Fibroblast of skin of left biceps (primary cell): ENCODE measurements at regions not wholly inside any gene's neighbourhood (a gene's known extent, or its start where the extent isn't known, plus 50 kb on each side); places are given as distances from the start of the nearest gene placed in this dataset.

ENCODE experiments used
- DNase-seq, 2 experiments: peaks; one replicate each; pipeline ENCODE4 v3.0.0-alpha.2; 2013; ENCODE audit warnings: low read depth in 2 of 2

- no peak for DNase-seq
Observed at GRCh38 chr9:73761905-73762304, 610.2 kb downstream of the ANXA1 start.

GRCh38 chr9:73773896-73774295 lies 622.2 kb downstream of the ANXA1 start:
- DNase-seq, result no peak

GRCh38 chr9:73775757-73776156 lies 624.1 kb downstream of the ANXA1 start:
- DNase-seq, result no peak

GRCh38 chr9:73780916-73781315 lies 629.3 kb downstream of the ANXA1 start:
- peak; percentile 9 to 30 for DNase-seq

DNA sequence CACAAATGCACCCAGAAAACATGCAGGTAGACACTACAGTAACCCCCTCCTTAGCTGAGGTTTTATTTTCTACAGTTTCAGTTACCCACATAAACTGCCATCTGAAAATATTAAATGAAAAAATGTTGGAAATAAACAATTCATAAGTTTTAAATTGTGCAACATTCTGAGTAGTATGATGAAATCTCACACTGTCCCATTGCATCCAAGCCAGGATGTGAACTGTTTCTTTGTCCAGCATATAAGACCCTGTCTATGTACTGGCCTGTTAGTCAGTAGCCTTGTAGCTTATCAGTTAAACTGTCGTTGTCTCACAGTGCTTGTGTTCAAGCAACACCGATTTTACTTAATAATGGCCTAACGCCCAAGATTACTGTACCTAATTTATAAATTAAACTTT lies 630.5 kb downstream of the ANXA1 start:
- DNase-seq, result no peak

- DNase-seq, result no peak
Observed at GRCh38 chr9:73799446-73799845, 647.8 kb downstream of the ANXA1 start.

- no peak for DNase-seq
Observed at GRCh38 chr9:73805111-73805510, 653.4 kb downstream of the ANXA1 start.

GRCh38 chr9:73805853-73806458 lies 654.3 kb downstream of the ANXA1 start:
- no peak for DNase-seq

DNA sequence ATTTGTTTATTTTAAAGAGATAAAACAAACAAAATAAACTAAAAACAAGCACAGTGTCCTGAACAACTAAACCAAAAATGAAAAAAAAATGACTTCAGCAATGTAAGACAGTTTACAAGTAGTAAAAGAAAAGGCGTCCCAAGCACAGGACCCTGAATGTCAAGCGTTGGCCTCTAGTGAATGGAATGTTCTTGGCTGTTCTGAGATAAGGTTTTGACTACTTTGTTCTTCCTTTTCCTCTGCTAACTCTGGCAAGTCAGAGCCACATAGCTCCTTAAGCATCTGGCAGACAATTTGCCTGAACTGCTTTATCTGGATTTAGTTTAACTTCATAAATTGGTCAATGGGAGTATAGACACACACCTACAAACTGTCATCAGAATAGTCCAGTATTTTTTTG lies 655.2 kb downstream of the ANXA1 start:
- DNase-seq, result no peak

DNA sequence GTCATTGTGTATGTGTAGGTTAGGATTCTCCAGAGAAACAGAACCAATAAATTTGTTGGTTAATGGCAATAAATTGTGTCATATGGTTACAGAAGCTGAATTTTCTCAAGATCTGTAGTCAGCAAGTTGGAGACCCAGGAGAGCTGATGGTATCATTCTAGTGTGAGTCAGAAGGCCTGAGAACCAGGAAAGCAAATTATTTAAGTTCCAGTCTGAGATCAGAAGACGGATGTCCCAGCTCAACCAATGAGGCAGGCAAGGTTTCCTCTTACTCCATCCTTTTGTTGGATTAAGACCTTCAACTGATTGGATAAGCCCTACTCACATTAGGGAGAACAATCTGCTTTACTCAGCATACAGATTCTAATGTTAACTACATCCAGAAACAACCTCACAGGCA lies 656.3 kb downstream of the ANXA1 start:
- no peak for DNase-seq

- DNase-seq, result no peak
Observed at GRCh38 chr9:73810585-73811215, 659.0 kb downstream of the ANXA1 start.

- no peak for DNase-seq
Observed at GRCh38 chr9:73813546-73813945, 661.9 kb downstream of the ANXA1 start.

- no peak for DNase-seq
Observed at GRCh38 chr9:73816905-73817304, 665.2 kb downstream of the ANXA1 start.

DNA sequence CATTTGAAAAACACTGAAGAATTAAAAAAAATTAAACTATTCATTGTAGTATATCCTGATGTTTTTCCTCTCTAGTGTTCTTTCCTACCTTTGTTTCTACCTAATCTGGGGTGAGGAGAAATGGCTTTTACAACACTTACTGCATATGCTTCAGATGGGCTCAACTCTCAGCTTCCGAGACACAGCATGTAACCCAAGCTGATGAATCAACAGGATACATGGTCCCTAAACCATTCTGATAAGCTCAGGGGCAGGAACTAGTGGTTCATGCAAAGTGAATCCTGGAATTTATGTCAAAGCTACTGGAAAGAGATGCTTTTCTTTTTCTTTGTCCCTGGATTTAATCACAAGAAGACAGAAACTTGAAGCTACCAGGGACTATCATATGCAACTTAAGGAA lies 672.5 kb upstream of the RORB start:
- DNase-seq, result no peak

- DNase-seq, result no peak
Observed at GRCh38 chr9:73838871-73839270, 658.3 kb upstream of the RORB start.

GRCh38 chr9:73839471-73839870 lies 657.7 kb upstream of the RORB start:
- no peak for DNase-seq

GRCh38 chr9:73841018-73841417 lies 656.1 kb upstream of the RORB start:
- no peak for DNase-seq

DNA sequence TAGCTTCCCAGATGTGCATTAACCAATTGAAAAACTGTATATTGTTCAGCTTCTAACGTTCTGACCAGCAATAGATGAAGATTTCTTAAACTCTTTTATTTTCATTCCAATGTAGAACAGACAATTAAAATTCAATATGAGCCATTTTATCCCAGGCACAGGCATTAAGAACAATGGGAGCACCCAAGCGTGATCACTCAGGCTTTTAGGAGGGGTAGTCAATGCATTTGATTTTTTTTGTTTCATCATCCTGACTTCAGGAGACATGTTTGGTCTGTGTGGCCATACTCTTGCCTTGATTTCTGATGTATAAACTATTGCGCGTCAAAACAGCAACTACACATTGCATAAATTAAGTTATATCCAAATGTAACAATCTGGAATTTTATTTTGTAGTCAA lies 653.0 kb upstream of the RORB start:
- DNase-seq, result no peak

GRCh38 chr9:73845539-73845938 lies 651.6 kb upstream of the RORB start:
- DNase-seq, result no peak

DNA sequence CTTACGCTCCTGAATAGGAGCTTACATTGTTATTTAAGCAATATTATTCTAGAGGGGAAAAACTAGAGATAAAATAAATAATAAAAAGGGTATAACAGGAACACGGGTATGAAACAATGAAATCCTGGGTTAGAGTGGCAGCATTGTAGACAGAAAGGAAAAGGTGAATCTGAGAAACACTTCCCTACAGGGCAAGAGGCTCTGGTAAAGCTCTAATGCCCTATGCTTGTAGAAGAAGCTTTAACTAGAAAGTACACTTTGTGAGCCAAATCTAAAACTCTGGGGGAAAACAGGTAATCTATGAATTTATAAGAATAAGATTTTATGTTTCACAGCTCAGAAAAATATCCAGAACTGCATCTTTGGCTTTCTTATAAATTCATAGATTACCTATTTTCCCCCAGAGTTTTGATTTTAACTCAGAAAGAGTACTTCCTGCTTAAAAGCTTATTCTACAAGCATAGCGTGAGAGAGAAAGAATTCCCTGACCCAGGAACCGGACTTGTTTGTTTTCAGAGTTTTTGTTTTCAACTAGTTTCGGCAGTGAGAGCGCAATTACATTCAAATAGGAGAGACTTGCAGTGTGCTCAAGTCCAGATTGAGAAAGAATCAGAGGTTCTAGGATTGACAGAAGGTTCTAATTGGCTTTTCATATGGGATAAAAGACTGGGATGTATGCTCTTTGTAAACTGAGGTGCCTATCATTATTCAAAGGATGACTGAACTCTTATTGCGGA lies 651.0 kb upstream of the RORB start:
- no peak for DNase-seq

DNA sequence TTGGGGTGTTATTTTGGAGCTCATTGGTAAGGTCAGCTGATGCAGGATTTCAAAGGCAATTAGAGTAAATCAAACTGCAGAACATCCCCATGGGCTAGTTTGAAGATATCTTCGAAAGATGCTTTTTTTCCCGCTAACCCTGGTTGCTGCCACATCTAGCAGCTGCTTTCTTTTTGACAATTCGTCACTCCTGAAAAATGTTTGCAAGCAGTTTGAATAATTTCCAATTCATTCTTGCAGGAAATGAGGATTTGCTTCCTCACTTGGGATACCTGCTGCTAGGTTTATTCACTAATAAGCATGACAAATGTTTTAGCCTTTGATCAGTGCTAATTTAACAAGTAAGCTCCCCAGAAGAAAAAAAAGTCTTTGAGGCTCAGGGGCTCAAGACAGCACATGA lies 649.6 kb upstream of the RORB start:
- DNase-seq, result no peak

- no peak for DNase-seq
Observed at GRCh38 chr9:73853549-73853948, 643.6 kb upstream of the RORB start.

- no peak for DNase-seq
Observed at GRCh38 chr9:73855206-73855605, 641.9 kb upstream of the RORB start.
